ENCODE measurements at regions not wholly inside any gene's neighbourhood (a gene's known extent, or its start where the extent isn't known, plus 50 kb on each side); places are given as distances from the start of the nearest gene placed in this dataset.

DNA sequence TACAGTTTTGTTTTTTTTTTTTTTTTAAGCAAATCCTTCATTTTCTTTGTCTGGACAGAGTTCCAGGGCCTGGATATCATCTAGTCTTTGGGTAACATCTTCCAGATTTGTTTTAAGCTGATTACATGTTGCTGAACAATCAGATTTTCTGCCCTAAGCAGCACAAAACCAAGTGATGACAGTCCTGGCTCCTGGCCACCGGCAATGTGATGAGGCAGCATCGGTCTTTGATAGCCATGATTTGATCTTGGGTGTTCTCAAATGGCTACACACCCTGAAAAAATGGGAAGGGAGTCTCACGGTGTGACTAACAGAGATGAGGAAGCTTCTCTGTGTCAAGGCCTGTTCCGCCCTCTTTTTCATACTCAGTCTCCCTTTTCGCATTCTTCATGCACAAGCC lies 708.6 kb upstream of the ZEB2 start:
- TF ChIP-seq, protein P1, sequence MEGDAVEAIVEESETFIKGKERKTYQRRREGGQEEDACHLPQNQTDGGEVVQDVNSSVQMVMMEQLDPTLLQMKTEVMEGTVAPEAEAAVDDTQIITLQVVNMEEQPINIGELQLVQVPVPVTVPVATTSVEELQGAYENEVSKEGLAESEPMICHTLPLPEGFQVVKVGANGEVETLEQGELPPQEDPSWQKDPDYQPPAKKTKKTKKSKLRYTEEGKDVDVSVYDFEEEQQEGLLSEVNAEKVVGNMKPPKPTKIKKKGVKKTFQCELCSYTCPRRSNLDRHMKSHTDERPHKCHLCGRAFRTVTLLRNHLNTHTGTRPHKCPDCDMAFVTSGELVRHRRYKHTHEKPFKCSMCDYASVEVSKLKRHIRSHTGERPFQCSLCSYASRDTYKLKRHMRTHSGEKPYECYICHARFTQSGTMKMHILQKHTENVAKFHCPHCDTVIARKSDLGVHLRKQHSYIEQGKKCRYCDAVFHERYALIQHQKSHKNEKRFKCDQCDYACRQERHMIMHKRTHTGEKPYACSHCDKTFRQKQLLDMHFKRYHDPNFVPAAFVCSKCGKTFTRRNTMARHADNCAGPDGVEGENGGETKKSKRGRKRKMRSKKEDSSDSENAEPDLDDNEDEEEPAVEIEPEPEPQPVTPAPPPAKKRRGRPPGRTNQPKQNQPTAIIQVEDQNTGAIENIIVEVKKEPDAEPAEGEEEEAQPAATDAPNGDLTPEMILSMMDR (IDR thresholded peaks at IDR 0.05; ENCODE audit: unreplicated experiment): no peak
- BruUV-seq (replicated peaks): no TSS peak
- CTCF ChIA-PET: no interaction called here
- H3K4me3 Mint-ChIP-seq (ENCODE audit: unreplicated experiment): no peak overlapping the region
- no peaks in the 10 kb centered on the region for H3K9me3 Mint-ChIP-seq (ENCODE audit: unreplicated experiment)
- intact Hi-C loops (cut with micrococcal nuclease): no loop called here
- no peak for DNase-seq (ENCODE audit: unreplicated experiment)
- H3K36me3 Mint-ChIP-seq (ENCODE audit: insufficient read depth, unreplicated experiment): no peaks in the 10 kb centered on the region
- H3K27ac Mint-ChIP-seq (ENCODE audit: low read depth, unreplicated experiment): no peak overlapping the region
- POLR2A ChIA-PET: interaction anchor here (1.1 kb wide), 1 partner anchor 12 kb away, joined by 3 read pairs; no protein-coding TSS in a partner anchor
- no peaks in the 10 kb centered on the region for H3K27me3 Mint-ChIP-seq (ENCODE audit: insufficient read depth, unreplicated experiment)
- H3K4me1 Mint-ChIP-seq (ENCODE audit: insufficient read depth, unreplicated experiment): no peaks in the 10 kb centered on the region

DNA sequence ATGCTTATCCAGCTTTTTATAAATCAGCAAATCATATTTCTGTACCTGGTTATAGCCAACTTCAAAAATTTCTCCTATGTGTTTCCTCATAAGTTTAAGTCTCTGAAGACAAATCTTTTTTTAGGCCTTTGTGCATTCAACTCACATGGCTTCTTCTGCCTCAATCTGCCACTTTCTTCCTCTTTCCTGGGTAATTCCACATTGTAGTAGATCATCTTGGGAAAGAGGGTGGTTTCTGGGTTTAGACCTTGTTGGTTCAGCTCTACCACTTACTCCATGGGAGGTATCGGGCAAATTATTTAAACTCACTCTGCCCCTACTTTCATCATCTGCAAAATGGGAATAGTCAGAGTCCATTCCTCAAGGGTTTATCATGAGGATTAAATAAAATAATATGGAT lies 707.0 kb upstream of the ZEB2 start:
- H3K4me3 Mint-ChIP-seq (ENCODE audit: unreplicated experiment): no peak overlapping the region
- no peak overlapping the region for H3K27ac Mint-ChIP-seq (ENCODE audit: low read depth, unreplicated experiment)
- no peaks in the 10 kb centered on the region for H3K4me1 Mint-ChIP-seq (ENCODE audit: insufficient read depth, unreplicated experiment)
- H3K9me3 Mint-ChIP-seq (ENCODE audit: unreplicated experiment): no peaks in the 10 kb centered on the region
- H3K36me3 Mint-ChIP-seq (ENCODE audit: insufficient read depth, unreplicated experiment): no peaks in the 10 kb centered on the region
- H3K27me3 Mint-ChIP-seq (ENCODE audit: insufficient read depth, unreplicated experiment): no peaks in the 10 kb centered on the region
- no TSS peak for BruUV-seq (replicated peaks)
- no peak for DNase-seq (ENCODE audit: unreplicated experiment)
- POLR2A ChIA-PET: interaction anchor here (0.7 kb wide), 1 partner anchor 660 kb away, joined by 4 read pairs; no protein-coding TSS in a partner anchor
- CTCF ChIA-PET: interaction anchor here (0.7 kb wide), 1 partner anchor 953 kb away, joined by 4 read pairs; no protein-coding TSS in a partner anchor
- intact Hi-C loops (cut with micrococcal nuclease): no loop called here
- TF ChIP-seq, protein P1 (IDR thresholded peaks at IDR 0.05; ENCODE audit: unreplicated experiment): no peak

DNA sequence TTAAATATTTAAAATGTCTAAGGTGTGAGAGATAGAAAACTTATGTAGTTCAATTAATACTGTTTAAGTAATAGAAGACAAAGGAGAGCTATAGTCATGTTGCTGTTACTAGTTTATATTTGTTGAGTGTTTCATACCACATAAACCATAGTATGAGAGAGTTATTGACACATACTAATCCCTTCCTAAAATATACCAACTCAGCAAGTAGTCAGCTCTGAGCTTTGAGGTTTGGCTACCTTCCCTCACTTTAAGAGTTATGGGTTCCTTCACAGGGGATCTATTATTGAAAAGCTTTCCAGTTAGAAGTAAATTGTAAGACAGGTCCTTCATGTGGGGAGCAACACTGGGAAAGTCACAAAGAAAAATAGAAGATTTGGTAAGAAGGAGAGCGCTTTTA lies 701.6 kb upstream of the ZEB2 start:
- Mint-ChIP-seq H3K36me3 (ENCODE audit: insufficient read depth, unreplicated experiment) (no peaks in the 10 kb centered on the region), H3K27me3 (ENCODE audit: insufficient read depth, unreplicated experiment) (no peaks in the 10 kb centered on the region), H3K4me3 (ENCODE audit: unreplicated experiment) (no peak overlapping the region), H3K4me1 (ENCODE audit: insufficient read depth, unreplicated experiment) (no peaks in the 10 kb centered on the region), H3K27ac (ENCODE audit: low read depth, unreplicated experiment) (no peak overlapping the region), H3K9me3 (ENCODE audit: unreplicated experiment) (no peaks in the 10 kb centered on the region)
- TF ChIP-seq, protein P1 (IDR thresholded peaks at IDR 0.05; ENCODE audit: unreplicated experiment): no peak
- CTCF ChIA-PET: no interaction called here
- no TSS peak for BruUV-seq (replicated peaks)
- POLR2A ChIA-PET: no interaction called here
- DNase-seq (ENCODE audit: unreplicated experiment): no peak
- intact Hi-C loops (cut with micrococcal nuclease): no loop called here

DNA sequence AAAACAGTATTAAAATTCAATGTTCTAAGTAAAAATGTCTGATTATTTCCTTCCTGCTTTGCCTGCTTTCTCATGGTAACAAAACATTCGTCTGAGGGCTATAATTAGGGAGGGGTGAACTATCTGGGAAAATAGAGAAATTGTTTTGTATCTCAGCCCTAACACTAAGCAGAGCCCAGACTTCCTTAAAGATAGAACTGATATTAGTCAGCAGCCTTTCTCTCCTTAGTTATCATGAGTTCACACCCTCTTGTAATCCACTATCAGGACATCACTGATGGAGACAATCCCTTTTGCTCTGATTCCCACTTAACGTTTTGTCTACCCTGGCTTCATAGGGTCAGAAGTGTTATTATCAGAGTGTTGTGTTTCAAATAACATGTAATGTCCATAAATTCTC lies 701.1 kb upstream of the ZEB2 start:
- CTCF ChIA-PET: no interaction called here
- TF ChIP-seq, protein P1 (IDR thresholded peaks at IDR 0.05; ENCODE audit: unreplicated experiment): no peak
- Mint-ChIP-seq H3K27me3 (ENCODE audit: insufficient read depth, unreplicated experiment) (no peaks in the 10 kb centered on the region), H3K27ac (ENCODE audit: low read depth, unreplicated experiment) (no peak overlapping the region), H3K9me3 (ENCODE audit: unreplicated experiment) (no peaks in the 10 kb centered on the region), H3K4me3 (ENCODE audit: unreplicated experiment) (no peak overlapping the region), H3K4me1 (ENCODE audit: insufficient read depth, unreplicated experiment) (no peaks in the 10 kb centered on the region), H3K36me3 (ENCODE audit: insufficient read depth, unreplicated experiment) (no peaks in the 10 kb centered on the region)
- no peak for DNase-seq (ENCODE audit: unreplicated experiment)
- BruUV-seq (replicated peaks): no TSS peak
- intact Hi-C loops (cut with micrococcal nuclease): no loop called here
- POLR2A ChIA-PET: no interaction called here

Measured in MCF 10A (cell line).